ENCODE measurements at regions not wholly inside any gene's neighbourhood (a gene's known extent, or its start where the extent isn't known, plus 50 kb on each side); places are given as distances from the start of the nearest gene placed in this dataset.

- TF ChIP-seq, protein P1, sequence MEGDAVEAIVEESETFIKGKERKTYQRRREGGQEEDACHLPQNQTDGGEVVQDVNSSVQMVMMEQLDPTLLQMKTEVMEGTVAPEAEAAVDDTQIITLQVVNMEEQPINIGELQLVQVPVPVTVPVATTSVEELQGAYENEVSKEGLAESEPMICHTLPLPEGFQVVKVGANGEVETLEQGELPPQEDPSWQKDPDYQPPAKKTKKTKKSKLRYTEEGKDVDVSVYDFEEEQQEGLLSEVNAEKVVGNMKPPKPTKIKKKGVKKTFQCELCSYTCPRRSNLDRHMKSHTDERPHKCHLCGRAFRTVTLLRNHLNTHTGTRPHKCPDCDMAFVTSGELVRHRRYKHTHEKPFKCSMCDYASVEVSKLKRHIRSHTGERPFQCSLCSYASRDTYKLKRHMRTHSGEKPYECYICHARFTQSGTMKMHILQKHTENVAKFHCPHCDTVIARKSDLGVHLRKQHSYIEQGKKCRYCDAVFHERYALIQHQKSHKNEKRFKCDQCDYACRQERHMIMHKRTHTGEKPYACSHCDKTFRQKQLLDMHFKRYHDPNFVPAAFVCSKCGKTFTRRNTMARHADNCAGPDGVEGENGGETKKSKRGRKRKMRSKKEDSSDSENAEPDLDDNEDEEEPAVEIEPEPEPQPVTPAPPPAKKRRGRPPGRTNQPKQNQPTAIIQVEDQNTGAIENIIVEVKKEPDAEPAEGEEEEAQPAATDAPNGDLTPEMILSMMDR (IDR thresholded peaks at IDR 0.05): no peak
- TF ChIP-seq POLR2A (IDR thresholded peaks at IDR 0.05) (no peak), EP300 (IDR thresholded peaks at IDR 0.05) (no peak)
These were observed 59.8 kb upstream of the SHC3 start for GRCh38 chr9:89238424-89238823.
